Breast epithelium (tissue), 4 donors: ENCODE measurements at regions not wholly inside any gene's neighbourhood (a gene's known extent, or its start where the extent isn't known, plus 50 kb on each side); places are given as distances from the start of the nearest gene placed in this dataset.

Experiments used
- DNase-seq, 2 donors: peaks; one replicate each; pipeline ENCODE4 v3.0.0-alpha.2; 2019; ENCODE audit warnings: low spot score in 2 of 2
- H3K27ac ChIP-seq, 2 donors: fragments of 200-600 bp; sonication (generic) in 1 of 2; one replicate each; pipeline ENCODE4 v1.5.1; 2016 to 2019; ENCODE audit warnings: mild to moderate bottlenecking in 1 of 2
- H3K27me3 ChIP-seq, 2 donors: fragments of 200-600 bp; sonication (generic) in 1 of 2; one replicate each; pipeline versions ENCODE4 v1.5.1 to v1.6.0; 2017 to 2019; ENCODE audit warnings: control low read depth in 1 of 2, mild to moderate bottlenecking in 1 of 2
- H3K36me3 ChIP-seq: fragments of 200-600 bp; one replicate; pipeline ENCODE4 v1.5.1; 2019
- H3K4me1 ChIP-seq, 2 donors: fragments of 200-600 bp; sonication (generic); one replicate each; pipeline ENCODE4 v1.5.1; 2016 to 2019; ENCODE audit warnings: control low read depth in 1 of 2
- H3K4me3 ChIP-seq, 3 donors: fragments of 200-600 bp; sonication (generic); 1 replicate in 2 of 3; 2 replicates in 1 of 3; pipeline ENCODE4 v1.5.1; 2016 to 2019; ENCODE audit warnings: mild to moderate bottlenecking in 3 of 3, moderate library complexity in 2 of 3
- H3K9me3 ChIP-seq, 2 donors: fragments of 200-600 bp; sonication (generic) in 1 of 2; one replicate each; pipeline ENCODE4 v1.5.1; 2016 to 2019; ENCODE audit warnings: control low read depth in 1 of 2
- POLR2A ChIP-seq: fragments of 450-650 bp; IDR thresholded peaks from one replicate; pipeline ENCODE4 v1.6.1; 2016; ENCODE audit warnings: antibody characterized with exemption, mild to moderate bottlenecking, moderate library complexity
- POLR2AphosphoS5 ChIP-seq, 3 donors: sonication (generic); formaldehyde crosslinking; IDR thresholded peaks; one replicate each; pipeline ENCODE4 v1.6.1; 2017; ENCODE audit warnings: antibody characterized with exemption in 3 of 3
- intact Hi-C: fragments of 100-400 bp; cut with DNase I; formaldehyde crosslinking; loops from one replicate; pipeline ENCODE4 v1.15.1; 2023; ENCODE audit warnings: low total_unique reads
- TF ChIP-seq, protein P1 (sequence below), 3 donors: fragments of 450-650 bp; IDR thresholded peaks; one replicate each; pipeline ENCODE4 v1.5.1; 2016 to 2017; ENCODE audit warnings: antibody characterized with exemption in 3 of 3, mild to moderate bottlenecking in 3 of 3, moderate library complexity in 3 of 3

DNA sequence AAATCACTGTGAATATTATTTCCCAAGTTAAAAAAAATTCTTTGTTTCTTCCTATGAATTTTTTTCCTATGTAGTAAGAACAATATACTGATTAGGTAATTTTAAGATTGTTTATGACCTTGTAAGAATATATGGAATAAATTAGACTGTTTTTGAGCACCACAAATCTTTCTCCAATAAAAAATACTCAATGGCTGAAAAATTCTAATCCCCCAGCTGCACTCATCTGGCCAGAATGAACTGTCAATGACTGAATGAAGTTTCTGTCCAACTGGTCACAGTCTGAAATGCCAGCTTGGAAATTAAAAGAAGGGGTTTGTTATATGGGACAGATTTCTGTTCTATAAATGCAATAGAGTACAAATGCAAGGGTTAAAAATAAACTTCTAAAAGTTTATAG, 569.5 kb upstream of the SEMA6A start:
- H3K4me1 ChIP-seq, result no peaks in the 10 kb centered on the region
- intact Hi-C loops, result no loop called here
- no peak for TF ChIP-seq POLR2AphosphoS5 (IDR thresholded peaks at IDR 0.05)
- TF ChIP-seq, protein P1, sequence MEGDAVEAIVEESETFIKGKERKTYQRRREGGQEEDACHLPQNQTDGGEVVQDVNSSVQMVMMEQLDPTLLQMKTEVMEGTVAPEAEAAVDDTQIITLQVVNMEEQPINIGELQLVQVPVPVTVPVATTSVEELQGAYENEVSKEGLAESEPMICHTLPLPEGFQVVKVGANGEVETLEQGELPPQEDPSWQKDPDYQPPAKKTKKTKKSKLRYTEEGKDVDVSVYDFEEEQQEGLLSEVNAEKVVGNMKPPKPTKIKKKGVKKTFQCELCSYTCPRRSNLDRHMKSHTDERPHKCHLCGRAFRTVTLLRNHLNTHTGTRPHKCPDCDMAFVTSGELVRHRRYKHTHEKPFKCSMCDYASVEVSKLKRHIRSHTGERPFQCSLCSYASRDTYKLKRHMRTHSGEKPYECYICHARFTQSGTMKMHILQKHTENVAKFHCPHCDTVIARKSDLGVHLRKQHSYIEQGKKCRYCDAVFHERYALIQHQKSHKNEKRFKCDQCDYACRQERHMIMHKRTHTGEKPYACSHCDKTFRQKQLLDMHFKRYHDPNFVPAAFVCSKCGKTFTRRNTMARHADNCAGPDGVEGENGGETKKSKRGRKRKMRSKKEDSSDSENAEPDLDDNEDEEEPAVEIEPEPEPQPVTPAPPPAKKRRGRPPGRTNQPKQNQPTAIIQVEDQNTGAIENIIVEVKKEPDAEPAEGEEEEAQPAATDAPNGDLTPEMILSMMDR (IDR thresholded peaks at IDR 0.05), result no peak
- TF ChIP-seq POLR2A, result no peak
- no peak for DNase-seq
- H3K27ac ChIP-seq, result no peak overlapping the region
- H3K27me3 ChIP-seq, result no peaks in the 10 kb centered on the region
- no peaks in the 10 kb centered on the region for H3K36me3 ChIP-seq
- H3K4me3 ChIP-seq, result no peak overlapping the region
- no peaks in the 10 kb centered on the region for H3K9me3 ChIP-seq

DNA sequence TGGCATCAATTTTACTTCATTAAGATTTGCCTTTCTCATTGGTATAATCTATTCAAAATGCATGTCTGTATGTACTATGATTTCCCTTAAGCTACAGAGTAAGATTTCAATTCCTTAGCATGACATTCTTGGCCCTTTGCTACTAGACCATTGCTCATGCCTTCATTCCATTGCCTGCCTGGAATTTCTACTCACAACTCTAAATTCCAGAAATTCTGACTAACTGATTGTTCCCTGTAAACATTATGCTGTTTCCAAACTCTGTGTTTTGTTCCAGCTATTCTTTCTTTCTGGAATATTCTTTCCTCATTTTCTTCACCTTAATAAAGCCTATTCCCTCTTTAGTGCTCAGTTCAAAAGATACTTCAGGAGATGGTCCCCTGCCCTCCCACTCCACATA, 568.8 kb upstream of the SEMA6A start:
- Histone ChIP-seq H3K36me3 (no peaks in the 10 kb centered on the region), H3K27ac (no peak overlapping the region)
- intact Hi-C loops, result no loop called here

DNA sequence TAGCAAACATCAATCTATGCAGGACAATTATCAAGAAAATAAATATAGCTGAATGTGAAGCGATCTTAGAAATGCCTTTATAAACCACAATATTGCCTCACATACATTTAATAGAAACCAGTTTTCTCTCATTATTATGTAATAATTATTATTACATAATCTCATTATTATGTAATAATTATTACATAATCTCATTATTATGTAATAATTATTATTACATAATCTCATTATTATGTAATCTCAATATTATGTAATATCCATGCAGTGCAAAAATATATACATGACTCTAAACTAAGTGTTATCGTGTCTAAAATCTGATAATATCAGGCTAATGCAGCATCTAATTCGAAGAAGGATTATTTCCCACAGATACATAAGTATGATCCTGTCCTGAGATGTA, 563.9 kb upstream of the SEMA6A start:
- no peaks in the 10 kb centered on the region for H3K9me3 ChIP-seq
- intact Hi-C loops, result no loop called here
- H3K27me3 ChIP-seq, result no peaks in the 10 kb centered on the region
- H3K4me3 ChIP-seq, result no peak overlapping the region
- H3K27ac ChIP-seq, result no peak overlapping the region
- DNase-seq, result no peak
- H3K36me3 ChIP-seq, result no peaks in the 10 kb centered on the region
- H3K4me1 ChIP-seq, result no peaks in the 10 kb centered on the region
- TF ChIP-seq POLR2A (no peak), POLR2AphosphoS5 (IDR thresholded peaks at IDR 0.05) (no peak)
- TF ChIP-seq, protein P1 (IDR thresholded peaks at IDR 0.05), result no peak

More for the DNA sequence above, 568.8 kb upstream of the SEMA6A start:
- Histone ChIP-seq H3K9me3 (no peaks in the 10 kb centered on the region), H3K27me3 (no peaks in the 10 kb centered on the region), H3K4me3 (no peak overlapping the region), H3K4me1 (no peaks in the 10 kb centered on the region)
- no peak for DNase-seq
- TF ChIP-seq, protein P1 (IDR thresholded peaks at IDR 0.05), result no peak
- TF ChIP-seq POLR2AphosphoS5 (IDR thresholded peaks at IDR 0.05) (no peak), POLR2A (no peak)

DNA sequence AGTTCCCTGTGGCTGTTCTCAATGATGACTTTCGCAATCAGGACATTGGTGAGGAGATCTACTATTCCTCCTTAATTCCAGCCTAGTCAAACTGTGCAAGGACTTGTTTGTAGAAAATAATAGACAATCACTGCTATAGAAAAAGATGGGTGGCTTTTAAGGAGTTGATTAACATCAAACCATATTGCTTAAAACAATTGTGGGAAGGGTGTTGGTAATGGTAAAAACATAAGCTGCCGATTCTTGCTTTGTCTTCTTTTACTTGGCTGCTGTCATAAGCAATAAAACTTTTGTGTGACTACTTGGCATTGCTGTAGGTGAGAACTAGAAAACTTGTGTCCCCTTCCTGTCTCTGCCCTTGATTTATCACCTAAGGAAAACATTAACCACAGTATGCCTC, 561.2 kb upstream of the SEMA6A start:
- intact Hi-C loops, result no loop called here
- TF ChIP-seq, protein P1 (IDR thresholded peaks at IDR 0.05), result no peak
- no peak for TF ChIP-seq POLR2A
- no peak overlapping the region for H3K4me3 ChIP-seq
- no peak overlapping the region for H3K27ac ChIP-seq
- H3K9me3 ChIP-seq, result no peaks in the 10 kb centered on the region
- no peaks in the 10 kb centered on the region for H3K27me3 ChIP-seq
- no peaks in the 10 kb centered on the region for H3K4me1 ChIP-seq
- DNase-seq, result no peak
- no peaks in the 10 kb centered on the region for H3K36me3 ChIP-seq

DNA sequence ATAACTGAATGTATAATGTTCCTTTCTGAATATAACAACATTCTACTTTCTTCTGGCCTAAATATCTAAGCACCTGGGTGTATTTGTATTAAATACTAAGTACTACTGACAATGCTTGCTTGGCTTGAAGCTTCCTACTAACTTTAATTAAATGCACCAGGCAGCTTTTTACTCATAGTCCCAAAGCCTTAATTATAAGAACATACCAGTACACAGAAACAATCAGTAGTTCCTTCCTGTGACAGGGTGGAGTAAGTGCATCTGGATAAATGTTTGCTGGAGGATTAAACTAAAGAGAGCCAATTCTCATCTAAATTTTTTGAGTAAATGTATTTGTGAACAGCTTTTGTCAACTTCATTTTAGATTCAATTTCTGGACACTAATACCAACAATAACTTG, 558.6 kb upstream of the SEMA6A start:
- TF ChIP-seq, protein P1 (IDR thresholded peaks at IDR 0.05), result no peak
- no peak for TF ChIP-seq POLR2AphosphoS5 (IDR thresholded peaks at IDR 0.05)
- no peak for TF ChIP-seq POLR2A
- intact Hi-C loops, result no loop called here
- no peaks in the 10 kb centered on the region for H3K36me3 ChIP-seq
- no peaks in the 10 kb centered on the region for H3K27me3 ChIP-seq
- no peaks in the 10 kb centered on the region for H3K4me1 ChIP-seq
- no peaks in the 10 kb centered on the region for H3K9me3 ChIP-seq
- H3K27ac ChIP-seq, result no peak overlapping the region
- no peak for DNase-seq
- no peak overlapping the region for H3K4me3 ChIP-seq
